Osteoblast (primary cell): ENCODE measurements at regions not wholly inside any gene's neighbourhood (a gene's known extent, or its start where the extent isn't known, plus 50 kb on each side); places are given as distances from the start of the nearest gene placed in this dataset.

Experiments used
- DNase-seq: peaks from one replicate; pipeline ENCODE4 v3.0.0; 2011; ENCODE audit warnings: low spot score, mixed read lengths; ENCODE audit not compliant: insufficient read length; ENCODE audit errors: missing footprints
- H2AFZ ChIP-seq: 2 replicates; pipeline ENCODE4 v1.6.0; 2011; ENCODE audit warnings: mild to moderate bottlenecking, low read length
- H3K27ac ChIP-seq: 2 replicates; pipeline ENCODE4 v1.5.1; 2011; ENCODE audit warnings: mild to moderate bottlenecking, low read depth, low read length, moderate library complexity
- H3K27me3 ChIP-seq: 2 replicates; pipeline ENCODE4 v1.6.0; 2012; ENCODE audit warnings: mild to moderate bottlenecking, control low read depth, inconsistent platforms, low read length, moderate library complexity; ENCODE audit not compliant: insufficient read depth
- H3K36me3 ChIP-seq: 2 replicates; pipeline ENCODE4 v1.5.1; 2011; ENCODE audit warnings: mild to moderate bottlenecking, low read length, control low read depth, moderate library complexity; ENCODE audit not compliant: insufficient read depth
- H3K4me1 ChIP-seq: 2 replicates; pipeline ENCODE4 v1.5.1; 2011; ENCODE audit warnings: mild to moderate bottlenecking, low read length, control low read depth, moderate library complexity; ENCODE audit not compliant: insufficient read depth
- H3K4me2 ChIP-seq: 2 replicates; pipeline ENCODE4 v1.6.0; 2011; ENCODE audit warnings: mild to moderate bottlenecking, low read length; ENCODE audit not compliant: insufficient read depth
- H3K4me3 ChIP-seq: fragments of 200-600 bp; sonication (generic); 3 replicates; pipeline ENCODE4 v1.5.1; 2012; ENCODE audit warnings: mild to moderate bottlenecking, low read length, inconsistent platforms; ENCODE audit not compliant: insufficient read depth
- H3K79me2 ChIP-seq: 2 replicates; pipeline ENCODE4 v1.6.0; 2012; ENCODE audit warnings: mild to moderate bottlenecking, low read length, control low read depth, inconsistent platforms; ENCODE audit not compliant: insufficient read depth
- H3K9me3 ChIP-seq: 2 replicates; pipeline ENCODE4 v1.5.1; 2011; ENCODE audit warnings: low read depth, low read length, control low read depth
- H4K20me1 ChIP-seq: 2 replicates; pipeline ENCODE4 v1.6.0; 2012; ENCODE audit warnings: mild to moderate bottlenecking, low read length, control low read depth; ENCODE audit not compliant: insufficient read depth
- CTCF ChIP-seq: IDR thresholded peaks from 2 replicates; pipeline ENCODE4 v1.5.1; 2011; ENCODE audit warnings: mild to moderate bottlenecking, low read depth, low read length, moderate library complexity; ENCODE audit errors: extremely low read depth

DNA sequence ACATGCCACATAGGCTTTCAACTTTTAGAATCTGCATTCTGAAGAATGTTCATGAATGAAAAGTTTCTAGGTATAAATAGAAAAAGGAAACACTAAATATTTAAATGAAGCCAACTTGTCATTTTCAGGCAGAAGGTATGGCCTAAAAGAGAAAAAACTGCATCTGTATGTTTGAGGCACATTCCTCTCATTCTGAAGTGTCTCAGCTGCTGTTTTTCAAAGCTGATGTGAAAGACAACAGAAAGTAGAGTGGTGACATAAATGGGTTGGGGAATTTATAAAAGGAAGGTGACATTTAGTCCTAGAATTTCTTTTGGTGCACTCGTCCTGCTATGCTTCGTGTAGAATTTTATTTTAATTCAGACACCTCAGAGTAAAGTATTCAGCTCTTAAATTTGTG is 539.6 kb upstream of the SLITRK5 start:
- H2AFZ ChIP-seq: no peak overlapping the region
- DNase-seq: no peak
- H3K9me3 ChIP-seq: no peaks in the 10 kb centered on the region
- no peaks in the 10 kb centered on the region for H3K36me3 ChIP-seq
- no peak overlapping the region for H3K27ac ChIP-seq
- H3K4me2 ChIP-seq: no peak overlapping the region
- H3K4me1 ChIP-seq: no peaks in the 10 kb centered on the region
- H3K4me3 ChIP-seq: no peak overlapping the region
- H3K79me2 ChIP-seq: no peaks in the 10 kb centered on the region
- H3K27me3 ChIP-seq: no peaks in the 10 kb centered on the region
- no peak for TF ChIP-seq CTCF
- no peaks in the 10 kb centered on the region for H4K20me1 ChIP-seq

DNA sequence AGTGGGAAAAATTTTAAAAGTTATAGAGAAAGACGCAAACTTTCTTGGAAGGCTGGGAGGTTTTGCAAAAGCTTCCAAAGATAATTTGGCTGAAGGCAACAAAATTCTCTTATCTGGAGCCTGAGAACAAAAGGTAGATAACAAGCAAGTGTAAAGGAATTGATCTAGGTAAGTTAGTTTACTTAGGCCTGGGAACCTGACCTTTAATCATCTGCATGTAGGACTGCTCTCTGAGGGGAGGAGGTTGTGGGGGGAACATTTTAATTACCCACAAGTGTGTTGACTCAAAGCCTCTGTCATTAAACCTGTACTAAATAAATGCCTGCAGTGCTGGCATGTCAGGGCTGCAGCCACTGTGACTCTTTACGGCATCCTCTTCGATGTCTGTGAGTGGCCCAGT is 532.3 kb upstream of the SLITRK5 start:
- Histone ChIP-seq H3K27me3 (no peaks in the 10 kb centered on the region), H3K79me2 (no peaks in the 10 kb centered on the region), H3K9me3 (peaks cover 2% of the 10 kb centered on the region), H4K20me1 (no peaks in the 10 kb centered on the region), H2AFZ (no peak overlapping the region), H3K4me1 (no peaks in the 10 kb centered on the region), H3K36me3 (no peaks in the 10 kb centered on the region), H3K4me3 (no peak overlapping the region), H3K4me2 (no peak overlapping the region), H3K27ac (no peak overlapping the region)
- TF ChIP-seq CTCF: no peak
- DNase-seq: no peak

DNA sequence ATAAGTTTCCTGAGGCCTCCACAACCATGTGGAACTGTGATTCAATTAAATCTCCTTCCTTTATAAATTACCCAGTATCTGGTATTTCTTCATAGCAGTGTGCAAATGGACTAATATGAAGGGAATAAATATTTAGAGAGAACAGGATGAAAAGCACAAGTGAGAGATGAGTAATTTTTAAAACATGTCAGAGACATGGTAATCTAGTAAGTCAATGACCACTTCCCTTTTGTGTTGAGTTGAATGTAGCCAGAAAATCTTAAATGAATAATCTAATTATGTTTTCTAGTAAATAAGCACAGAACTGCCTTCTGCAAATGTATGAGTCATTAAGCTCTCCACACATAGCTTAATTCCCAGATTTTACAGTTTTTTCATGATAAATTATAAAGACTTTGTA is 524.1 kb upstream of the SLITRK5 start:
- Histone ChIP-seq H3K9me3 (peaks cover 2% of the 10 kb centered on the region), H3K4me2 (no peak overlapping the region), H3K79me2 (no peaks in the 10 kb centered on the region), H3K4me1 (no peaks in the 10 kb centered on the region), H4K20me1 (no peaks in the 10 kb centered on the region), H3K4me3 (no peak overlapping the region), H2AFZ (no peak overlapping the region), H3K27ac (no peak overlapping the region), H3K36me3 (no peaks in the 10 kb centered on the region), H3K27me3 (no peaks in the 10 kb centered on the region)
- no peak for DNase-seq
- no peak for TF ChIP-seq CTCF

DNA sequence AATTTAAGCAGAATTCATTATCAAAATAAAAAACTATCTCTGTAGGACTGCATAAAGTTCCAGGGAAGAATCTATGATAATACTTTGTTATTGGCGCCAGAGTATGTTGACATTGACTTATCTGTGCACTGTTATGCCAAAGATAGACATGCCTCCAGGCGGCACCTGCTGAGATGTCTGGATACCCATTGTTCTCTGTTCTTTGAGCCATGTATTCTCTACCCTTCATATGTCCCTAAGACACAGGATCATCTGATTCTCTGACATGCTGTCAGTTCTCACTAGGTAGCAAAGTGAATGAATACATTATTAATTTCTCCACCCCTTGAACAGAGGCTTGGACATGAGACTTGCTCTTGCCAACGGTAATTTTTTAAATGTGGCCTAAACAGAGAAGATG is 517.8 kb upstream of the SLITRK5 start:
- Histone ChIP-seq H3K9me3 (peaks cover 2% of the 10 kb centered on the region), H3K36me3 (no peaks in the 10 kb centered on the region), H2AFZ (no peak overlapping the region), H3K4me1 (no peaks in the 10 kb centered on the region), H4K20me1 (no peaks in the 10 kb centered on the region), H3K4me2 (no peak overlapping the region), H3K4me3 (no peak overlapping the region), H3K27ac (no peak overlapping the region), H3K79me2 (no peaks in the 10 kb centered on the region), H3K27me3 (no peaks in the 10 kb centered on the region)
- no peak for DNase-seq
- no peak for TF ChIP-seq CTCF
